ENCODE measurements at regions not wholly inside any gene's neighbourhood (a gene's known extent, or its start where the extent isn't known, plus 50 kb on each side); places are given as distances from the start of the nearest gene placed in this dataset.
"Not testable (repeated sequence)": the region's sequence is repeated elsewhere in the genome, so short reads cannot be mapped to it uniquely, and the experiment has no call there.

DNA sequence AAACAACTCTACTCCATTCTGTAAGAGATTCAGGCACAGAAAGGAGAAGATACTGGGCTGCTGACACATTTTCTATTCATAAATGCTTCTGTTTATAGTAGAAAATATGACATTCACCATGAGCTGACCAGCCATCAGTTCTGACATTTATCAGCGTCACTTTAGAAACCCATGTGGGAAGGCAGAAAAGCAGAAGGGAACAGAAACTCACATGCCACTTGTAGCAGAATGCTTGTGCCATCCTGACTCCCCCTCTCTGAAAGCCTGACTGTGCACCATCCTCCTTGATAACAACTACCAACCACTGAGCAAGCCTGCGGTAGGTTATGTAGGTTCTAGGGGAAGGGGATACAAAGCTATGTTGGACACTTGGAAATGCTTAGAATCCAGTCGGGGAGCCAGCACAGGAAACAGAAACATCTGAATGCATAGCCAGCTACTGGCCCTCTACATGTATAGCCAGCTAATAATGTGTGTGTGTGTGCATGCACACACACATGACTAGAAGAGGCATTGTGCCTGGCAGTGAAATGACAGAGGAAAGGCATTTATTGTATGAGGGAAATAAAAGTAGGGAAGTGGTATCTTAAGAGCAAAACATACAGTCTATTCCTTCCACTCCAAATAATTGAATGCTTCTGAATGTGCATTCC lies 104.3 kb downstream of the SPDYE17 start:
- not testable (repeated sequence) for DNase-seq (ENCODE audit: low read depth); H3K4me3 ChIP-seq (ENCODE audit: low read depth, low read length)

DNA sequence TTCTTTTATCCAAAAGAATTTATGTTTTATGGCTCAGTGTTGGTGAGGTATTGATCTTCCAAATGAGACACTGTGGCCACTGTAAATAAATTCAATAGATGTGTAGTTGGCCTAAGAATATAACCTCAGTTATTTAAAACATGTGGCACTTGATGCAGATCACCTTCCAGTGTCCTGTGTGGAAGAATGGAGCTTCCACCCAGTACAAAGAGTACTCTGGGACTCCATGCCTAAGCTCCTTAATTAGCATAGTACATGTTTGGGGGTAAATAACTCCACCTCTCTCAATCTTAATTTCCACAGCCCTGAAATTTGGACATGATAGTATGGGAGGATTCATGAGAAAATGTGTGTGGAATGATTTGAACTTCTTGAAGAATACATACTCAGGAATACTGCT lies 105.7 kb downstream of the SPDYE17 start:
- H3K4me3 ChIP-seq (ENCODE audit: low read depth, low read length); DNase-seq (ENCODE audit: low read depth): not testable (repeated sequence)

GRCh38 chr7:76924756-76925155 lies 107.4 kb downstream of the SPDYE17 start:
- not testable (repeated sequence) for DNase-seq (ENCODE audit: low read depth); H3K4me3 ChIP-seq (ENCODE audit: low read depth, low read length)

GRCh38 chr7:76918619-76919018 lies 113.5 kb downstream of the SPDYE17 start:
- not testable (repeated sequence) for H3K4me3 ChIP-seq (ENCODE audit: low read depth, low read length); DNase-seq (ENCODE audit: low read depth)

GRCh38 chr7:76914361-76914760 lies 117.8 kb downstream of the SPDYE17 start:
- not testable (repeated sequence) for DNase-seq (ENCODE audit: low read depth); H3K4me3 ChIP-seq (ENCODE audit: low read depth, low read length)

- not testable (repeated sequence) for DNase-seq (ENCODE audit: low read depth)
Observed at GRCh38 chr7:76912011-76912814, 119.9 kb downstream of the SPDYE17 start.

GRCh38 chr7:76904688-76905087 lies 127.5 kb downstream of the SPDYE17 start:
- DNase-seq (ENCODE audit: low read depth); H3K4me3 ChIP-seq (ENCODE audit: low read depth, low read length): not testable (repeated sequence)

More at GRCh38 chr7:76912011-76912814, 119.9 kb downstream of the SPDYE17 start:
- H3K4me3 ChIP-seq (ENCODE audit: low read depth, low read length): not testable (repeated sequence)

GRCh38 chr7:76901944-76902710 lies 130.0 kb downstream of the SPDYE17 start:
- H3K4me3 ChIP-seq (ENCODE audit: low read depth, low read length); DNase-seq (ENCODE audit: low read depth): not testable (repeated sequence)

DNA sequence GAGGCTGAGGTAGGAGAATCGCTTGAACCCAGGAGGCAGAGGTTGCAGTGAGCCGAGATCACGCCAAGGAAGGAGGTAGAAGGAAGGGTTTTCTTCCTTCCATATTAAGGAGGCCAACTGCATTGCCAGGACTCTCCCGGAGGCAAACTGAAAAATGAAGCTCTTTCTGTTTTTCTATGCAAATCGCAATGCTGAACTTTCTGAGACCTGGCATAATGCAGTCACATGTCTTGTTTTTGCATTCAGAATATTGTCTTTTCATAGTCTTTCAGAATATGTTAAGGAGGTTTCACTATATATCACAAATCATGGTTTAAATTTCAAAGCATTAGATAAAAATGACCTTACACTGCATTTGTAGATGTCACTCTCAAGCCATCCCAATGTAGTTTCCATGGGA lies 133.4 kb downstream of the SPDYE17 start:
- not testable (repeated sequence) for H3K4me3 ChIP-seq (ENCODE audit: low read depth, low read length); DNase-seq (ENCODE audit: low read depth)

GRCh38 chr7:76897007-76897406 lies 135.2 kb downstream of the SPDYE17 start:
- H3K4me3 ChIP-seq (ENCODE audit: low read depth, low read length): not testable (repeated sequence)
- DNase-seq (ENCODE audit: low read depth): peak; percentile 43

- not testable (repeated sequence) for DNase-seq (ENCODE audit: low read depth); H3K4me3 ChIP-seq (ENCODE audit: low read depth, low read length)
Observed at GRCh38 chr7:76895696-76896095, 136.5 kb downstream of the SPDYE17 start.

GRCh38 chr7:76891771-76892170 lies 140.4 kb downstream of the SPDYE17 start:
- H3K4me3 ChIP-seq (ENCODE audit: low read depth, low read length); DNase-seq (ENCODE audit: low read depth): not testable (repeated sequence)

- not testable (repeated sequence) for H3K4me3 ChIP-seq (ENCODE audit: low read depth, low read length); DNase-seq (ENCODE audit: low read depth)
Observed at GRCh38 chr7:76879733-76880288, 152.3 kb downstream of the SPDYE17 start.

GRCh38 chr7:76875760-76876159 lies 156.4 kb downstream of the SPDYE17 start:
- DNase-seq (ENCODE audit: low read depth); H3K4me3 ChIP-seq (ENCODE audit: low read depth, low read length): not testable (repeated sequence)

- not testable (repeated sequence) for DNase-seq (ENCODE audit: low read depth); H3K4me3 ChIP-seq (ENCODE audit: low read depth, low read length)
Observed at GRCh38 chr7:76870504-76870808, 161.7 kb downstream of the SPDYE17 start.

GRCh38 chr7:76867364-76867889 lies 164.7 kb downstream of the SPDYE17 start:
- H3K4me3 ChIP-seq (ENCODE audit: low read depth, low read length); DNase-seq (ENCODE audit: low read depth): not testable (repeated sequence)

DNA sequence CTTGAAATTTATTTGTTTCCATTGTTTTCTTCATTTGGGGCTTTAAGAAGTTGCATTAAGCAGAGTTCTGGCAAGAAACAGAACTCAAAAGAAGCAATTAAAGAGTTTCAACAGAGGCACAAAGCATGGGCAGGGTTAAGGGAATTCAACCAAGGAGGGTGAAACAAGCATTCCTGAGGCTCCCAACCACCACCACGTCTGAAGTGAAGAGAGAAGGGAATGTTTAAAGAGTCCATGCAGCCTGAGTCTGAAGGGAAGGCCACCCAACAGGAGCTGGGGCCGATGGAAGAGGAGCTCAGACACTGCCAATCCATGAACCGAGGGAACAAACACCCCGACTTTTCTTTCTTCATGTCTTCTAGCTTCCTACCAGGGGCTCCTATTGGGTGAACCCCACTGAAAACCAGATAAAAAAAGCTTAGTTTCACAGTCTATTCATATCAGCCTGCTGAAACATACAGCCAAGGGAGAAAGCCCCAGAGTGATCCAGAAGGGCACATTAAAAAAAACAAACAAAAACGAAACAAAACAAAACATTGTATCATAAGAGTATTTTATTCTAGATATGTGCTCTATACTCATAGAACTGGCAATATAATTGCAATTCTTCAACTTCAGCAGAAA lies 168.9 kb downstream of the SPDYE17 start:
- not testable (repeated sequence) for DNase-seq (ENCODE audit: low read depth); H3K4me3 ChIP-seq (ENCODE audit: low read depth, low read length)

DNA sequence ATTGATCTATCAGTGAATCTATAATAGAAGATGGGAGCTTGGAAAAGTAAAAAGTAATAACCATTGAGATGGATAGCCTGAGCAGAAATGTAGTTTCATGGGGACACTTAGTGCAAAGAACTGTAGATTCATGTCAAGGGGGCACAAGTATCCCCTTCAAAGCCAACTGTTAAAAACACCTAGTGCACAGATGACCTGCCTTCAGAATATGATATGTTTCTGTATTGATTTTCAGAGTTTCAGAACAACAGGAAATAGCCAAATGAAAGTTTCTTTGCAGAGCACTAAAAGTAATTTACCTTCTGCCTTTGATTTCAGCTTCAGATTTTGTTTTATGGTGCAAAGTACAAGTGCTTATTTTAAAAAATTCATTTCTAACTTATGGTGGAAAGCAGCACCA lies 169.9 kb downstream of the SPDYE17 start:
- not testable (repeated sequence) for H3K4me3 ChIP-seq (ENCODE audit: low read depth, low read length); DNase-seq (ENCODE audit: low read depth)

DNA sequence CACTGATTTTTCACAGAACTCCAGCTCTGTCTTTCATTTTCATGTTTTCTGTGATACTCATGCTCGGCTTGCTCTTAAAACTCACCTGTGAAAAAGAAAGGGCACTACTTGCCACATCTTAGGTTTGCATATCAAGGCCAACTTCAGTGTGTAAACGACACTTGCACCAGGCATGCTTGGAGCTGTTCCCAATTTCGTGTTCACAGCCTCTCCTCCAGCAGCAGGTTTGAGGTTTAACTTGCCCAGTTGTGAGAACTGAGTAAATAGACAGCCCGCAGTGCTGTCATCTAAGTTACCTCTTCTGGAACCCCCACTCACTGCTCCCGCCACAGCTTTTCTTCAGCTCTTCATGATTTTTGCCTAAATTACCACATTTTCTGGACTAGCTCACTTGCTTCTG lies 172.2 kb downstream of the SPDYE17 start:
- not testable (repeated sequence) for H3K4me3 ChIP-seq (ENCODE audit: low read depth, low read length); DNase-seq (ENCODE audit: low read depth)

Measured in skeletal muscle cell (primary cell).